COR-L47 (cell line): ENCODE measurements at regions not wholly inside any gene's neighbourhood (a gene's known extent, or its start where the extent isn't known, plus 50 kb on each side); places are given as distances from the start of the nearest gene placed in this dataset.

Source experiments
- DNase-seq: peaks from one replicate; lab custom pipeline; 2025; lab: John Stamatoyannopoulos, UW

- peak; percentile 43 for DNase-seq
Measured at GRCh38 chr2:71277536-71278103, 50.7 kb upstream of the PAIP2B start.

- no peak for DNase-seq
Measured at GRCh38 chr2:71277147-71277475, 50.2 kb upstream of the PAIP2B start.

GRCh38 chr2:71276311-71277146 lies 49.6 kb upstream of the PAIP2B start:
- DNase-seq = peak; percentile 72
